SK-N-SH (cell line): ENCODE measurements at regions not wholly inside any gene's neighbourhood (a gene's known extent, or its start where the extent isn't known, plus 50 kb on each side); places are given as distances from the start of the nearest gene placed in this dataset.

ENCODE experiments used
- CTCF ChIA-PET: fragments of 300-600, 350-600 bp; formaldehyde crosslinking; extraction: SDS; loops from one replicate; lab custom pipeline; 2021; lab: Yijun Ruan, JAX
- POLR2A ChIA-PET: fragments of 350-600 bp; sonication (Branson Sonifier 250); formaldehyde crosslinking; extraction: SDS; loops from one replicate; lab custom pipeline; 2020; ENCODE audit warnings: antibody characterized with exemption, inconsistent platforms; lab: Yijun Ruan, JAX
- DNase-seq: peaks from one replicate; pipeline ENCODE4 v3.0.0; 2012
- H2AFZ ChIP-seq: fragments of 200-600 bp; sonication (generic); 2 replicates; pipeline ENCODE4 v1.8.1; 2016; ENCODE audit warnings: antibody characterized with exemption, mild to moderate bottlenecking, low read depth
- H3F3A ChIP-seq: fragments of 200-600 bp; sonication (generic); replicated peaks from 2 replicates; pipeline ENCODE3; 2016; ENCODE audit warnings: antibody characterized with exemption, mild to moderate bottlenecking; ENCODE audit not compliant: insufficient read depth
- H3K27ac ChIP-seq, 2 experiments: fragments of 200-500 bp in 1 of 2; fragments of 200-600 bp in 1 of 2; sonication (Bioruptor generic) in 1 of 2; sonication (generic), shearing (Covaris generic) in 1 of 2; 2 replicates each; pipeline versions ENCODE4 v1.5.1 to v1.6.1; 2014 to 2016; ENCODE audit warnings: low read depth in 2 of 2, inconsistent platforms in 1 of 2, low read length in 1 of 2, mild to moderate bottlenecking in 1 of 2, mixed read lengths in 1 of 2
- H3K27me3 ChIP-seq: fragments of 200-600 bp; sonication (generic), shearing (Covaris generic); 2 replicates; pipeline ENCODE4 v1.6.1; 2016; ENCODE audit warnings: mixed run types; ENCODE audit not compliant: insufficient read depth
- H3K36me3 ChIP-seq, 2 experiments: fragments of 200-500 bp in 1 of 2; fragments of 200-600 bp in 1 of 2; sonication (Bioruptor generic) in 1 of 2; sonication (generic) in 1 of 2; replicated peaks in 1 of 2; 2 replicates each; pipeline versions ENCODE3 to v1.5.1; 2014 to 2016; ENCODE audit warnings: low read length in 1 of 2, mild to moderate bottlenecking in 1 of 2; ENCODE audit not compliant: insufficient read depth in 2 of 2, control insufficient read depth in 1 of 2
- H3K4me1 ChIP-seq, 2 experiments: fragments of 200-500 bp in 1 of 2; fragments of 200-600 bp in 1 of 2; sonication (Bioruptor generic) in 1 of 2; sonication (generic), shearing (Covaris generic) in 1 of 2; 2 replicates each; pipeline versions ENCODE4 v1.5.1 to v1.6.1; 2014 to 2016; ENCODE audit warnings: low read depth in 1 of 2, low read length in 1 of 2, mixed run types in 1 of 2; ENCODE audit not compliant: insufficient read depth in 2 of 2, control insufficient read depth in 1 of 2
- H3K4me2 ChIP-seq: fragments of 200-600 bp; sonication (generic), shearing (Covaris generic); 2 replicates; pipeline ENCODE4 v1.6.1; 2017; ENCODE audit warnings: mixed run types
- H3K4me3 ChIP-seq, 2 experiments: fragments of 200-500 bp in 1 of 2; fragments of 200-600 bp in 1 of 2; sonication (Bioruptor generic) in 1 of 2; sonication (generic), shearing (Covaris generic) in 1 of 2; 2 replicates each; pipeline versions ENCODE4 v1.5.1 to v1.8.1; 2014 to 2016; ENCODE audit warnings: low read depth in 2 of 2, inconsistent platforms in 1 of 2, low read length in 1 of 2, mild to moderate bottlenecking in 1 of 2, mixed read lengths in 1 of 2, moderate library complexity in 1 of 2
- H3K79me2 ChIP-seq: fragments of 200-600 bp; sonication (generic); 2 replicates; pipeline ENCODE4 v1.8.1; 2017; ENCODE audit warnings: mild to moderate bottlenecking; ENCODE audit not compliant: insufficient read depth
- H3K9ac ChIP-seq: fragments of 200-600 bp; sonication (generic); 2 replicates; pipeline ENCODE4 v1.6.1; 2017; ENCODE audit warnings: mixed run types
- H3K9me2 ChIP-seq: fragments of 200-600 bp; sonication (generic); 2 replicates; pipeline ENCODE4 v1.6.1; 2017; ENCODE audit warnings: mixed run types
- H3K9me3 ChIP-seq: fragments of 200-600 bp; sonication (generic); 2 replicates; pipeline ENCODE4 v1.6.1; 2017; ENCODE audit warnings: mixed run types, mild to moderate bottlenecking, moderate library complexity
- H4K20me1 ChIP-seq: fragments of 200-600 bp; sonication (generic); 2 replicates; pipeline ENCODE4 v1.6.1; 2017; ENCODE audit warnings: mild to moderate bottlenecking, mixed run types; ENCODE audit not compliant: insufficient read depth
- CHD2 ChIP-seq: fragments of 150-350 bp; IDR thresholded peaks from 2 replicates; pipeline ENCODE4 v1.6.1; 2018; ENCODE audit warnings: low read length; ENCODE audit not compliant: partially characterized antibody
- EZH2phosphoT487 ChIP-seq: fragments of 200-600 bp; sonication (generic); IDR thresholded peaks from 2 replicates; pipeline ENCODE4 v1.6.1; 2017; ENCODE audit warnings: low read depth, mixed run types, mild to moderate bottlenecking, antibody characterized with exemption, moderate library complexity, borderline replicate concordance
- FOSL2 ChIP-seq: IDR thresholded peaks from 2 replicates; pipeline ENCODE4 v1.4.0; 2012; ENCODE audit warnings: low read depth, mild to moderate bottlenecking, moderate library complexity, borderline replicate concordance
- FOXM1 ChIP-seq: IDR thresholded peaks from 2 replicates; pipeline ENCODE4 v1.4.0; 2012; ENCODE audit warnings: low read depth, mild to moderate bottlenecking
- NFIC ChIP-seq: IDR thresholded peaks from 2 replicates; pipeline ENCODE4 v1.4.0; 2012; ENCODE audit warnings: borderline replicate concordance
- NRF1 ChIP-seq: IDR thresholded peaks from 2 replicates; pipeline ENCODE4 v1.6.1; 2012; ENCODE audit warnings: low read depth, mild to moderate bottlenecking, low read length
- PBX3 ChIP-seq: IDR thresholded peaks from 2 replicates; pipeline ENCODE4; 2012
- POLR2AphosphoS5 ChIP-seq: IDR thresholded peaks from 2 replicates; pipeline ENCODE4 v1.6.1; 2012; ENCODE audit warnings: low read depth, low read length
- RCOR1 ChIP-seq: fragments of 150-350 bp; IDR thresholded peaks from 2 replicates; pipeline ENCODE4 v1.6.1; 2017; ENCODE audit warnings: antibody characterized with exemption, low read length
- REST ChIP-seq: IDR thresholded peaks from 2 replicates; pipeline ENCODE4 v1.6.1; 2012; ENCODE audit warnings: mild to moderate bottlenecking, low read depth, low read length, moderate library complexity
- RFX5 ChIP-seq: IDR thresholded peaks from 2 replicates; pipeline ENCODE4 v1.6.1; 2012; ENCODE audit warnings: mild to moderate bottlenecking, improper control_type of control experiment, low read length
- RXRA ChIP-seq: IDR thresholded peaks from 2 replicates; pipeline ENCODE4 v1.4.0; 2012; ENCODE audit warnings: low read depth, mild to moderate bottlenecking, borderline replicate concordance
- SIN3A ChIP-seq: IDR thresholded peaks from 2 replicates; pipeline ENCODE4 v1.6.1; 2012; ENCODE audit warnings: low read depth, mild to moderate bottlenecking, low read length, moderate library complexity, borderline replicate concordance
- TCF12 ChIP-seq: IDR thresholded peaks from 2 replicates; pipeline ENCODE4 v1.4.0; 2012
- TEAD4 ChIP-seq: IDR thresholded peaks from 2 replicates; pipeline ENCODE4 v1.4.0; 2012; ENCODE audit warnings: mild to moderate bottlenecking, borderline replicate concordance; ENCODE audit not compliant: insufficient read depth
- ZBTB33 ChIP-seq: IDR thresholded peaks from 2 replicates; pipeline ENCODE4 v1.4.0; 2012; ENCODE audit warnings: low read depth, borderline replicate concordance
- WGBS: methylation state at CpG from one replicate; pipeline ENCODE4 v1.1.6; 2017; ENCODE audit warnings: low lambda C conversion rate; 5-methylcytosine and 5-hydroxymethylcytosine counted together

- TF ChIP-seq FOXM1 (no peak), TEAD4 (no peak), TCF12 (no peak), CHD2 (no peak), REST (no peak)
Observed at GRCh38 chr3:66642019-66642418, 141.2 kb upstream of the LRIG1 start (continued).

GRCh38 chr3:66642484-66642883 is 141.7 kb upstream of the LRIG1 start:
- Histone ChIP-seq H3K79me2 (no peaks in the 10 kb centered on the region), H3K27ac (no peak overlapping the region), H3K4me2 (no peak overlapping the region), H4K20me1 (no peaks in the 10 kb centered on the region), H3K9me3 (no peaks in the 10 kb centered on the region), H3K36me3 (no peaks in the 10 kb centered on the region), H3K9me2 (no peaks in the 10 kb centered on the region), H3F3A (no peaks in the 10 kb centered on the region), H3K4me1 (no peaks in the 10 kb centered on the region), H3K4me3 (no peak overlapping the region), H2AFZ (no peak overlapping the region)
- ChIA-PET POLR2A (no interaction called here), CTCF (no interaction called here)
- no peak for DNase-seq
- TF ChIP-seq FOSL2 = no peak
- TF ChIP-seq RCOR1 = no peak
- TF ChIP-seq SIN3A = no peak
- TF ChIP-seq, all 33 proteins: peak for 0
- Histone ChIP-seq H3K27me3 (no peaks in the 10 kb centered on the region), H3K9ac (no peak overlapping the region)
- 41% methylated on average over 3 of the region's 3 CpGs for WGBS

GRCh38 chr3:66644549-66644948 is 143.7 kb upstream of the LRIG1 start:
- Histone ChIP-seq H3K79me2 (no peaks in the 10 kb centered on the region), H3K4me3 (no peak overlapping the region), H3K27ac (no peak overlapping the region), H3K9me2 (no peaks in the 10 kb centered on the region), H3K9ac (no peak overlapping the region), H3K4me1 (no peaks in the 10 kb centered on the region), H3K36me3 (no peaks in the 10 kb centered on the region), H2AFZ (no peak overlapping the region), H3K27me3 (no peaks in the 10 kb centered on the region), H3F3A (no peaks in the 10 kb centered on the region), H3K9me3 (no peaks in the 10 kb centered on the region), H4K20me1 (no peaks in the 10 kb centered on the region), H3K4me2 (no peak overlapping the region)
- DNase-seq = no peak
- POLR2A ChIA-PET = no interaction called here
- no peak for TF ChIP-seq FOXM1
- no peak for TF ChIP-seq EZH2phosphoT487
- TF ChIP-seq POLR2AphosphoS5 = no peak
- TF ChIP-seq NRF1 = no peak
- no peak for TF ChIP-seq ZBTB33
- no peak for TF ChIP-seq RXRA
- TF ChIP-seq PBX3 = no peak
- no peak for TF ChIP-seq NFIC
- TF ChIP-seq CHD2 = no peak
- TF ChIP-seq TEAD4 = no peak
- no peak for TF ChIP-seq RFX5
- CTCF ChIA-PET = no interaction called here
